GM10266 (cell line): ENCODE measurements at regions not wholly inside any gene's neighbourhood (a gene's known extent, or its start where the extent isn't known, plus 50 kb on each side); places are given as distances from the start of the nearest gene placed in this dataset.
"Not testable (repeated sequence)": the region's sequence is repeated elsewhere in the genome, so short reads cannot be mapped to it uniquely, and the experiment has no call there.

Experiments used
- DNase-seq: peaks from one replicate; pipeline ENCODE4 v3.0.0; 2012; ENCODE audit errors: extremely low spot score
- CTCF ChIP-seq: IDR thresholded peaks from 2 replicates; pipeline ENCODE4 v1.5.1; 2012; ENCODE audit warnings: mild to moderate bottlenecking, low read depth; ENCODE audit not compliant: control insufficient read depth, insufficient read depth; ENCODE audit errors: missing control alignments

- no peak for DNase-seq
- no peak for TF ChIP-seq CTCF
Measured at GRCh38 chr1:60949154-60949825, 133.1 kb upstream of the NFIA start.

GRCh38 chr1:60948486-60948885 is 133.9 kb upstream of the NFIA start:
- TF ChIP-seq CTCF = no peak
- DNase-seq = no peak

GRCh38 chr1:60947367-60947766 is 135.0 kb upstream of the NFIA start:
- no peak for DNase-seq
- TF ChIP-seq CTCF = no peak

- TF ChIP-seq CTCF = no peak
- DNase-seq = no peak
Measured at GRCh38 chr1:60942896-60943638, 139.3 kb upstream of the NFIA start.

GRCh38 chr1:60942291-60942690 is 140.1 kb upstream of the NFIA start:
- TF ChIP-seq CTCF = no peak
- DNase-seq = no peak

GRCh38 chr1:60940685-60941084 is 141.7 kb upstream of the NFIA start:
- not testable (repeated sequence) for DNase-seq

- DNase-seq = no peak
- no peak for TF ChIP-seq CTCF
Measured at GRCh38 chr1:60937720-60938119, 144.6 kb upstream of the NFIA start.
